GM10248 (cell line): ENCODE measurements at regions not wholly inside any gene's neighbourhood (a gene's known extent, or its start where the extent isn't known, plus 50 kb on each side); places are given as distances from the start of the nearest gene placed in this dataset.

Experiments
- CTCF ChIA-PET: fragments of 300-600 bp; sonication (Branson Sonifier 250); formaldehyde crosslinking; extraction: SDS; loops from one replicate; lab custom pipeline; 2021; ENCODE audit warnings: antibody characterized with exemption; lab: Yijun Ruan, JAX
- POLR2A ChIA-PET: fragments of 350-650 bp; sonication (Branson Sonifier 250); formaldehyde crosslinking; extraction: SDS; loops from one replicate; lab custom pipeline; 2020; ENCODE audit warnings: antibody characterized with exemption; lab: Yijun Ruan, JAX
- DNase-seq: peaks from one replicate; pipeline ENCODE4 v3.0.0; 2012; ENCODE audit errors: extremely low spot score
- CTCF ChIP-seq: IDR thresholded peaks from 2 replicates; pipeline ENCODE4 v1.5.1; 2012; ENCODE audit warnings: mild to moderate bottlenecking, low read depth; ENCODE audit errors: extremely low read depth, missing control alignments, control extremely low read depth

- ChIA-PET CTCF (interaction anchor here (1.5 to 1.8 kb wide), 2 partner anchors 9 to 20 kb away, joined by 3 to 4 read pairs; no protein-coding TSS in a partner anchor), POLR2A (no interaction called here)
- no peak for DNase-seq
- TF ChIP-seq CTCF = no peak
Observed at GRCh38 chr3:157844800-157845565, 261.2 kb downstream of the SHOX2 start.

- DNase-seq = no peak
- no peak for TF ChIP-seq CTCF
- ChIA-PET POLR2A (no interaction called here), CTCF (interaction anchor here (1.8 kb wide), 1 partner anchor 21 kb away, joined by 4 read pairs; no protein-coding TSS in a partner anchor)
Observed at GRCh38 chr3:157844216-157844615, 262.0 kb downstream of the SHOX2 start.

GRCh38 chr3:157841029-157841428 is 265.2 kb downstream of the SHOX2 start:
- no peak for DNase-seq
- TF ChIP-seq CTCF = no peak
- CTCF ChIA-PET = interaction anchor here (2.8 kb wide), 1 partner anchor 24 kb away, joined by 13 read pairs; no protein-coding TSS in a partner anchor
- POLR2A ChIA-PET = no interaction called here

- CTCF ChIA-PET = interaction anchor here (2.8 kb wide), 1 partner anchor 24 kb away, joined by 13 read pairs; no protein-coding TSS in a partner anchor
- POLR2A ChIA-PET = no interaction called here
- TF ChIP-seq CTCF = no peak
- no peak for DNase-seq
Observed at GRCh38 chr3:157840564-157840963, 265.7 kb downstream of the SHOX2 start.

- no peak for TF ChIP-seq CTCF
- POLR2A ChIA-PET = no interaction called here
- DNase-seq = no peak
- CTCF ChIA-PET = no interaction called here
Observed at GRCh38 chr3:157838457-157838856, 267.8 kb downstream of the SHOX2 start.

GRCh38 chr3:157837336-157837735 is 268.9 kb downstream of the SHOX2 start:
- CTCF ChIA-PET = interaction anchor here (1.1 kb wide), 1 partner anchor 231 kb away, joined by 3 read pairs; no protein-coding TSS in a partner anchor
- no peak for DNase-seq
- POLR2A ChIA-PET = no interaction called here

More at GRCh38 chr3:157837336-157837735, 268.9 kb downstream of the SHOX2 start:
- TF ChIP-seq CTCF = no peak
